Muscle of leg (tissue), 3 donors: ENCODE measurements at regions not wholly inside any gene's neighbourhood (a gene's known extent, or its start where the extent isn't known, plus 50 kb on each side); places are given as distances from the start of the nearest gene placed in this dataset.

Source experiments
- DNase-seq: peaks from one replicate; pipeline ENCODE4 v3.0.0; 2013
- H3K27ac ChIP-seq: one replicate; pipeline ENCODE4 v1.5.1; 2013; ENCODE audit warnings: mild to moderate bottlenecking, low read length, control low read depth
- H3K27me3 ChIP-seq: one replicate; pipeline ENCODE4 v1.6.1; 2013; ENCODE audit warnings: low read length; ENCODE audit not compliant: control insufficient read depth, insufficient read depth
- H3K36me3 ChIP-seq: one replicate; pipeline ENCODE4 v1.6.1; 2013; ENCODE audit warnings: low read length; ENCODE audit not compliant: control insufficient read depth, insufficient read depth
- H3K4me1 ChIP-seq: one replicate; pipeline ENCODE4 v1.6.1; 2013; ENCODE audit warnings: low read length; ENCODE audit not compliant: control insufficient read depth, insufficient read depth
- H3K4me3 ChIP-seq: one replicate; pipeline ENCODE4 v1.5.1; 2013; ENCODE audit warnings: low read length, control low read depth
- H3K9me3 ChIP-seq: replicated peaks from 2 replicates; pipeline ENCODE4 v1.6.1; 2013; ENCODE audit warnings: low read depth, low read length; ENCODE audit not compliant: control insufficient read depth
- WGBS: methylation state at CpG from one replicate; pipeline ENCODE4 v1.1.5; 2013; ENCODE audit warnings: missing lambda C conversion rate; ENCODE audit not compliant: insufficient coverage; 5-methylcytosine and 5-hydroxymethylcytosine counted together

GRCh38 chr14:98974113-98974512 lies 297.9 kb downstream of the BCL11B start:
- no CpG with 5 or more reads among the region's 1 CpG for WGBS
- Histone ChIP-seq H3K4me1 (no peaks in the 10 kb centered on the region), H3K27ac (no peak overlapping the region), H3K36me3 (no peaks in the 10 kb centered on the region), H3K9me3 (no peaks in the 10 kb centered on the region), H3K4me3 (no peak overlapping the region), H3K27me3 (no peaks in the 10 kb centered on the region)
- DNase-seq, result no peak

GRCh38 chr14:98976271-98976670 lies 295.7 kb downstream of the BCL11B start:
- WGBS, result no CpG with 5 or more reads among the region's 3 CpGs
- Histone ChIP-seq H3K4me1 (no peaks in the 10 kb centered on the region), H3K4me3 (no peak overlapping the region), H3K9me3 (no peaks in the 10 kb centered on the region), H3K36me3 (no peaks in the 10 kb centered on the region), H3K27me3 (no peaks in the 10 kb centered on the region), H3K27ac (no peak overlapping the region)
- no peak for DNase-seq

- no peaks in the 10 kb centered on the region for H3K27me3 ChIP-seq
- H3K27ac ChIP-seq, result no peak overlapping the region
- H3K4me1 ChIP-seq, result no peaks in the 10 kb centered on the region
- H3K4me3 ChIP-seq, result no peak overlapping the region
- no peaks in the 10 kb centered on the region for H3K9me3 ChIP-seq
- no peak for DNase-seq
- no peaks in the 10 kb centered on the region for H3K36me3 ChIP-seq
These were observed 294.5 kb downstream of the BCL11B start for GRCh38 chr14:98977451-98977850.

GRCh38 chr14:98982986-98983385 lies 289.0 kb downstream of the BCL11B start:
- no peak for DNase-seq
- no peaks in the 10 kb centered on the region for H3K36me3 ChIP-seq
- 45% methylated on average over 2 of the region's 8 CpGs for WGBS

GRCh38 chr14:98984027-98984718 lies 287.8 kb downstream of the BCL11B start:
- no peaks in the 10 kb centered on the region for H3K4me1 ChIP-seq
- no peak for DNase-seq
- no peaks in the 10 kb centered on the region for H3K36me3 ChIP-seq
- H3K27ac ChIP-seq, result no peak overlapping the region
- H3K27me3 ChIP-seq, result peaks cover 6% of the 10 kb centered on the region
- H3K4me3 ChIP-seq, result no peak overlapping the region
- H3K9me3 ChIP-seq, result no peaks in the 10 kb centered on the region
- 92% methylated on average over 4 of the region's 11 CpGs for WGBS

More at GRCh38 chr14:98982986-98983385, 289.0 kb downstream of the BCL11B start:
- no peak overlapping the region for H3K4me3 ChIP-seq
- H3K27me3 ChIP-seq, result peaks cover 6% of the 10 kb centered on the region
- H3K9me3 ChIP-seq, result no peaks in the 10 kb centered on the region
- no peak overlapping the region for H3K27ac ChIP-seq
- no peaks in the 10 kb centered on the region for H3K4me1 ChIP-seq

GRCh38 chr14:98984719-98985041 lies 287.3 kb downstream of the BCL11B start:
- H3K36me3 ChIP-seq, result no peaks in the 10 kb centered on the region
- H3K27me3 ChIP-seq, result peaks cover 6% of the 10 kb centered on the region
- WGBS, result 93% methylated on average over 6 of the region's 7 CpGs
- H3K27ac ChIP-seq, result no peak overlapping the region
- no peaks in the 10 kb centered on the region for H3K4me1 ChIP-seq
- DNase-seq, result no peak
- no peaks in the 10 kb centered on the region for H3K9me3 ChIP-seq
- H3K4me3 ChIP-seq, result no peak overlapping the region

GRCh38 chr14:98993818-98994217 lies 278.2 kb downstream of the BCL11B start:
- H3K4me1 ChIP-seq, result no peaks in the 10 kb centered on the region
- no peak overlapping the region for H3K27ac ChIP-seq
- H3K36me3 ChIP-seq, result no peaks in the 10 kb centered on the region
- no peaks in the 10 kb centered on the region for H3K27me3 ChIP-seq
- DNase-seq, result no peak
- WGBS, result no CpG with 5 or more reads among the region's 1 CpG
- H3K9me3 ChIP-seq, result no peaks in the 10 kb centered on the region
- H3K4me3 ChIP-seq, result no peak overlapping the region

- no peaks in the 10 kb centered on the region for H3K4me1 ChIP-seq
- no CpG with 5 or more reads among the region's 3 CpGs for WGBS
- H3K27ac ChIP-seq, result no peak overlapping the region
- no peaks in the 10 kb centered on the region for H3K9me3 ChIP-seq
- H3K4me3 ChIP-seq, result no peak overlapping the region
- DNase-seq, result no peak
- no peaks in the 10 kb centered on the region for H3K36me3 ChIP-seq
- no peaks in the 10 kb centered on the region for H3K27me3 ChIP-seq
These were observed 277.4 kb downstream of the BCL11B start for GRCh38 chr14:98994561-98994960.

GRCh38 chr14:98997526-98998205 lies 274.3 kb downstream of the BCL11B start:
- no peaks in the 10 kb centered on the region for H3K9me3 ChIP-seq
- H3K4me3 ChIP-seq, result no peak overlapping the region
- no peaks in the 10 kb centered on the region for H3K4me1 ChIP-seq
- H3K27me3 ChIP-seq, result no peaks in the 10 kb centered on the region
- DNase-seq, result no peak
- no peaks in the 10 kb centered on the region for H3K36me3 ChIP-seq
- WGBS, result 87% methylated on average over 3 of the region's 6 CpGs
- H3K27ac ChIP-seq, result no peak overlapping the region

- Histone ChIP-seq H3K36me3 (no peaks in the 10 kb centered on the region), H3K9me3 (no peaks in the 10 kb centered on the region), H3K27ac (no peak overlapping the region), H3K4me3 (no peak overlapping the region), H3K27me3 (no peaks in the 10 kb centered on the region), H3K4me1 (no peaks in the 10 kb centered on the region)
- no peak for DNase-seq
- 88% methylated on average over 5 of the region's 9 CpGs for WGBS
These were observed 272.7 kb downstream of the BCL11B start for GRCh38 chr14:98999345-98999744.
